Natural killer cell (primary cell): ENCODE measurements at regions not wholly inside any gene's neighbourhood (a gene's known extent, or its start where the extent isn't known, plus 50 kb on each side); places are given as distances from the start of the nearest gene placed in this dataset.

Source experiments
- ATAC-seq, 3 donors: fragments of 150-1000 bp in 2 of 3; fragments of 200-7000 bp in 1 of 3; cut with Tn5 transposase; 1 replicate in 1 of 3; 2 replicates in 2 of 3; pipeline ENCODE4 v1.10.0; 2021; ENCODE audit warnings: mild to moderate bottlenecking in 2 of 3, moderate library complexity in 2 of 3
- DNase-seq, 2 donors: peaks; one replicate each; pipeline versions ENCODE4 v3.0.0 to v3.0.0-alpha.2; 2013 to 2021; ENCODE audit warnings: mixed read lengths in 1 of 2
- H3K27ac ChIP-seq: one replicate; pipeline ENCODE4 v1.5.1; 2013; ENCODE audit warnings: mild to moderate bottlenecking, low read length
- H3K27me3 ChIP-seq: one replicate; pipeline ENCODE4 v1.6.1; 2013; ENCODE audit warnings: low read length; ENCODE audit not compliant: control insufficient read depth, insufficient read depth
- H3K36me3 ChIP-seq: one replicate; pipeline ENCODE4 v1.6.1; 2013; ENCODE audit warnings: low read length; ENCODE audit not compliant: control insufficient read depth, insufficient read depth
- H3K4me1 ChIP-seq: one replicate; pipeline ENCODE4 v1.6.1; 2013; ENCODE audit warnings: low read length; ENCODE audit not compliant: control insufficient read depth, insufficient read depth
- H3K4me3 ChIP-seq: one replicate; pipeline ENCODE4 v1.5.1; 2013; ENCODE audit warnings: low read length
- H3K9me3 ChIP-seq: one replicate; pipeline ENCODE4 v1.6.1; 2013; ENCODE audit warnings: low read length; ENCODE audit not compliant: control insufficient read depth, insufficient read depth
- H3K27ac Mint-ChIP-seq, 2 donors: one replicate each; pipeline ENCODE4 v1.8.0; 2022; ENCODE audit warnings: mild to moderate bottlenecking in 2 of 2, mixed read lengths in 2 of 2, moderate library complexity in 1 of 2
- H3K27me3 Mint-ChIP-seq, 2 donors: one replicate each; pipeline ENCODE4 v1.8.0; 2022; ENCODE audit warnings: low read depth in 2 of 2, mixed read lengths in 2 of 2
- H3K36me3 Mint-ChIP-seq: one replicate; pipeline ENCODE4 v1.8.0; 2022; ENCODE audit warnings: mixed read lengths
- H3K4me1 Mint-ChIP-seq, 2 donors: one replicate each; pipeline ENCODE4 v1.8.0; 2022; ENCODE audit warnings: mixed read lengths in 2 of 2
- H3K4me3 Mint-ChIP-seq: one replicate; pipeline ENCODE4 v1.8.0; 2022; ENCODE audit warnings: mild to moderate bottlenecking, moderate library complexity, mixed read lengths
- H3K9me3 Mint-ChIP-seq, 2 donors: one replicate each; pipeline ENCODE4 v1.8.0; 2022; ENCODE audit warnings: mixed read lengths in 2 of 2
- WGBS: methylation state at CpG from one replicate; pipeline ENCODE4 v1.1.7; 2013; ENCODE audit warnings: missing lambda C conversion rate; ENCODE audit not compliant: insufficient coverage; 5-methylcytosine and 5-hydroxymethylcytosine counted together
- intact Hi-C: fragments of 100-400 bp; cut with micrococcal nuclease; formaldehyde crosslinking; loops from one replicate; pipeline ENCODE4 v1.14.2; 2022
- TF ChIP-seq, protein P1 (sequence below): fragments of 200-600 bp; IDR thresholded peaks from one replicate; pipeline ENCODE4 v1.8.0; 2022; ENCODE audit warnings: antibody characterized with exemption

DNA sequence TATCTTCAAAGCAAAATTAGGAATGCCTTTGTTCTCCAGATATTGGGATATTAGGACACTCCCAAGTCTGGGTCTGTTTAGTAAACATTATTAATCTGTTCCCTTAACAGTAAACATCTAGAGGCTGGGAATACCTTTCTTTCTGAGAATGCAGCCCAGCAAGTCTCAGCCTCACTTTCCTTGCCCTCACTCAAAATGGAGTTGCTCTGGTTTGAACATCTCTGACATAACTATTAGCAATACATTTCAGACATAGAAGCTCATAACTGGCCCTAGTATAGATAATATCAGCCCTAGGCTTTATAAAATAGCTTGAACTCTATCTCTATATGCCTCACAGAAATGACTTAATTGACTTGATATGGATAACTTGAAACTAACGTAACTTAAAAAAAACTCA, 299.8 kb downstream of the SPATA18 start:
- H3K4me1 Mint-ChIP-seq = no peaks in the 10 kb centered on the region

DNA sequence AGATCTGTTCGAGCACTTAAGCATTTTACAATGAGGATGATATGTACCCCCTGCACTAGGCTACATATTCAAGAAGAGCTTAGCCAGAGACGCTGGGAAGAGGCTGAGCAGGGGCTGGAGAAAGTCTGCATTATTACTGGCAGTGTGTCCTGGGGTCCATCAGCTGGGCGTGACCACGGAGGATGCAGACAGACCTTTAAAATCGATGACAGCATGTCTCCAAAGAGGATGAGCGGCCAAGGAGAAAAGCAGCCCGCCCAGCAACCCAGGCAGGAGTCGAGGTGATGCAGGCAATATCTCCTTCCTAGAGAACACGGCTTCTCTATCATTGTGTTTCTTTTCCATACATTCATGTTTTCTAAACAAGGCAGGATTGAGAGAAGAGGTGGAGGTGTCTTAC, 300.7 kb downstream of the USP46 start:
- ATAC-seq (no peak), DNase-seq (no peak)
- Histone ChIP-seq H3K4me3 (no peak overlapping the region), H3K4me1 (no peaks in the 10 kb centered on the region), H3K9me3 (no peaks in the 10 kb centered on the region), H3K27ac (no peak overlapping the region), H3K36me3 (no peaks in the 10 kb centered on the region), H3K27me3 (no peaks in the 10 kb centered on the region)
- Mint-ChIP-seq H3K4me3 (no peak overlapping the region), H3K4me1 (no peaks in the 10 kb centered on the region), H3K27me3 (no peaks in the 10 kb centered on the region), H3K27ac (no peak overlapping the region), H3K36me3 (no peaks in the 10 kb centered on the region), H3K9me3 (peaks cover 2 to 4% of the 10 kb centered on the region in 2 donors)
- intact Hi-C loops = no loop called here
- WGBS = 92% methylated on average over 8 of the region's 9 CpGs
- TF ChIP-seq, protein P1, sequence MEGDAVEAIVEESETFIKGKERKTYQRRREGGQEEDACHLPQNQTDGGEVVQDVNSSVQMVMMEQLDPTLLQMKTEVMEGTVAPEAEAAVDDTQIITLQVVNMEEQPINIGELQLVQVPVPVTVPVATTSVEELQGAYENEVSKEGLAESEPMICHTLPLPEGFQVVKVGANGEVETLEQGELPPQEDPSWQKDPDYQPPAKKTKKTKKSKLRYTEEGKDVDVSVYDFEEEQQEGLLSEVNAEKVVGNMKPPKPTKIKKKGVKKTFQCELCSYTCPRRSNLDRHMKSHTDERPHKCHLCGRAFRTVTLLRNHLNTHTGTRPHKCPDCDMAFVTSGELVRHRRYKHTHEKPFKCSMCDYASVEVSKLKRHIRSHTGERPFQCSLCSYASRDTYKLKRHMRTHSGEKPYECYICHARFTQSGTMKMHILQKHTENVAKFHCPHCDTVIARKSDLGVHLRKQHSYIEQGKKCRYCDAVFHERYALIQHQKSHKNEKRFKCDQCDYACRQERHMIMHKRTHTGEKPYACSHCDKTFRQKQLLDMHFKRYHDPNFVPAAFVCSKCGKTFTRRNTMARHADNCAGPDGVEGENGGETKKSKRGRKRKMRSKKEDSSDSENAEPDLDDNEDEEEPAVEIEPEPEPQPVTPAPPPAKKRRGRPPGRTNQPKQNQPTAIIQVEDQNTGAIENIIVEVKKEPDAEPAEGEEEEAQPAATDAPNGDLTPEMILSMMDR = no peak

More for the DNA sequence above, 299.8 kb downstream of the SPATA18 start:
- WGBS = no CpG with 5 or more reads among the region's 1 CpG
- TF ChIP-seq, protein P1 = no peak
- intact Hi-C loops = no loop called here
- Histone ChIP-seq H3K4me1 (no peaks in the 10 kb centered on the region), H3K27ac (no peak overlapping the region), H3K36me3 (no peaks in the 10 kb centered on the region), H3K4me3 (no peak overlapping the region), H3K27me3 (no peaks in the 10 kb centered on the region), H3K9me3 (peaks cover 3% of the 10 kb centered on the region)
- Mint-ChIP-seq H3K27me3 (no peaks in the 10 kb centered on the region), H3K27ac (no peak overlapping the region), H3K9me3 (peaks cover 3 to 12% of the 10 kb centered on the region in 2 donors), H3K36me3 (no peaks in the 10 kb centered on the region), H3K4me3 (no peak overlapping the region)
- DNase-seq = no peak
- no peak for ATAC-seq

DNA sequence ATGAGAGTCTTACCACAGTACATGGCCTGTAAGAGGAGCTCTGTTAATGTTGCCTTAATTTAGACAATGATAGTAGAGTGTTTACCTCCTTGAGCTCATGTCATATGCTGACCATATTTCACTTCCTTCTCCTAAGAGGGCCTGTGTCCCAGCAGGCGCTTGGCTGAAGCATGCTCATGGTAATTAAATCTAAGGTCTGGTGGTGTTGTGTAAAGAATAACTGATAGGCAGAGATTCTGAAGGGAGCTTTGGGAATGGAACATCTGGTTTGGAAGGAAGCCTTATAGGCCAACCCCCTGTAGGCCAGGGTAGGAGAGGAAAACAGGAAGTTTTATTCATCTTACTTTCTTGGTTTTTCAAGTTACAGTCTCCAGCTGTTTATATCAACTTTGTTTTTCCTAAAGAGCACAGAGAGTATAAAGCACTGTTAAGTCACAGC, 300.2 kb downstream of the USP46 start:
- DNase-seq (no peak), ATAC-seq (no peak)
- no peak overlapping the region for H3K27ac Mint-ChIP-seq
- H3K27me3 ChIP-seq = no peaks in the 10 kb centered on the region
- H3K4me3 ChIP-seq = no peak overlapping the region
- no peaks in the 10 kb centered on the region for H3K36me3 Mint-ChIP-seq
- no peaks in the 10 kb centered on the region for H3K36me3 ChIP-seq
- H3K9me3 ChIP-seq = no peaks in the 10 kb centered on the region
- WGBS = 90% methylated on average over 1 of the region's 1 CpG
- no peaks in the 10 kb centered on the region for H3K4me1 ChIP-seq
- TF ChIP-seq, protein P1 = no peak
- H3K27ac ChIP-seq = no peak overlapping the region
- no peak overlapping the region for H3K4me3 Mint-ChIP-seq
- no peaks in the 10 kb centered on the region for H3K4me1 Mint-ChIP-seq
- peaks cover 2% of the 10 kb centered on the region in 2 donors for H3K9me3 Mint-ChIP-seq
- intact Hi-C loops = no loop called here
- H3K27me3 Mint-ChIP-seq = no peaks in the 10 kb centered on the region

DNA sequence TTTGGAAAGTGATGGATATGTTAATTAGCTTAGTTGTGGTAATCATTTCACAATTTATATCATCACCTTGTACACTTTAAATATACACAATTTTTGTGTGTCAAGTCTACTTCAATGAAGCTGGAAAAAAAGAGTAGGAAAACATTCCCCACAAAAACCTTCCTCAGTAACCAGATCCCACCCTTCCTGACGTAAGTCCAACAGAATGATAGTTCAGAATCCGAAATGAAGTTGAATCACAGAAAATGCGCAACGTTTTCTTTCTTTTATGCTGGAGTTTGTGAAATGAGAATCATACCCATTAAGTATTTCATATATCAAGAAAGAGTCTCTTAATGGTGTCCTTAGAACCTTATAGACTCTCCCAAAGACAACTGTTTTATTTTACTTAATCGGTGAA, 292.9 kb downstream of the USP46 start:
- no peak overlapping the region for H3K4me3 Mint-ChIP-seq
- Histone ChIP-seq H3K4me1 (no peaks in the 10 kb centered on the region), H3K9me3 (no peaks in the 10 kb centered on the region), H3K36me3 (no peaks in the 10 kb centered on the region), H3K27ac (no peak overlapping the region), H3K4me3 (no peak overlapping the region), H3K27me3 (no peaks in the 10 kb centered on the region)
- intact Hi-C loops = no loop called here
- WGBS = 100% methylated on average over 1 of the region's 5 CpGs
- no peak overlapping the region for H3K27ac Mint-ChIP-seq
- ATAC-seq = no peak
- DNase-seq = no peak
- H3K4me1 Mint-ChIP-seq = no peaks in the 10 kb centered on the region
- no peaks in the 10 kb centered on the region for H3K36me3 Mint-ChIP-seq
- TF ChIP-seq, protein P1 = no peak
- no peaks in the 10 kb centered on the region for H3K27me3 Mint-ChIP-seq
- peaks cover 2% of the 10 kb centered on the region in 2 donors for H3K9me3 Mint-ChIP-seq
